Naive thymus-derived CD4-positive, alpha-beta T cell (primary cell): ENCODE measurements at regions not wholly inside any gene's neighbourhood (a gene's known extent, or its start where the extent isn't known, plus 50 kb on each side); places are given as distances from the start of the nearest gene placed in this dataset.

Experiments
- ATAC-seq: fragments of 150-1000 bp; cut with Tn5 transposase; 2 replicates; pipeline ENCODE4 v1.10.0; 2021; ENCODE audit warnings: mild to moderate bottlenecking, moderate library complexity
- CTCF ChIA-PET: fragments of 350-600 bp; sonication (Branson Sonifier 250); formaldehyde crosslinking; loops from one replicate; lab custom pipeline; 2021; ENCODE audit warnings: antibody characterized with exemption; lab: Charles Lee
- POLR2A ChIA-PET: fragments of 350-600 bp; sonication (Branson Sonifier 250); formaldehyde crosslinking; loops from one replicate; lab custom pipeline; 2021; ENCODE audit warnings: antibody characterized with exemption, inconsistent platforms; lab: Charles Lee
- DNase-seq, 9 donors: peaks; one replicate each; pipeline versions ENCODE4 v3.0.0 to v3.0.0-alpha.2; 2020 to 2022; ENCODE audit warnings: mixed read lengths in 1 of 9
- H3K27ac ChIP-seq: one replicate; pipeline ENCODE4 v1.7.0; 2013; ENCODE audit warnings: mild to moderate bottlenecking, low read depth, low read length, moderate library complexity
- H3K27me3 ChIP-seq, 2 donors: one replicate each; pipeline ENCODE4 v1.7.0; 2013; ENCODE audit warnings: low read length in 2 of 2, mild to moderate bottlenecking in 2 of 2, moderate library complexity in 2 of 2; ENCODE audit not compliant: control insufficient read depth in 2 of 2, insufficient read depth in 2 of 2
- H3K36me3 ChIP-seq, 3 experiments: 1 replicate in 2 of 3; 2 replicates in 1 of 3; pipeline ENCODE4 v1.7.0; 2013; ENCODE audit warnings: low read length in 3 of 3, mild to moderate bottlenecking in 3 of 3, moderate library complexity in 1 of 3; ENCODE audit not compliant: insufficient read depth in 3 of 3, control insufficient read depth in 2 of 3
- H3K4me1 ChIP-seq, 2 donors: one replicate each; pipeline ENCODE4 v1.7.0; 2013; ENCODE audit warnings: low read length in 2 of 2, mild to moderate bottlenecking in 2 of 2, moderate library complexity in 1 of 2; ENCODE audit not compliant: control insufficient read depth in 2 of 2, insufficient read depth in 2 of 2
- H3K4me3 ChIP-seq: 2 replicates; pipeline ENCODE4 v1.7.0; 2013; ENCODE audit warnings: mild to moderate bottlenecking, low read length
- H3K9me3 ChIP-seq, 3 experiments: 1 replicate in 2 of 3; 2 replicates in 1 of 3; pipeline ENCODE4 v1.7.0; 2013; ENCODE audit warnings: low read length in 3 of 3; ENCODE audit not compliant: control insufficient read depth in 2 of 3
- H3K27ac Mint-ChIP-seq, 9 donors: one replicate each; pipeline ENCODE4 v1.8.0; 2020 to 2022; ENCODE audit warnings: mixed read lengths in 9 of 9, mild to moderate bottlenecking in 8 of 9, moderate library complexity in 5 of 9, inconsistent platforms in 2 of 9
- H3K27me3 Mint-ChIP-seq, 5 donors: one replicate each; pipeline ENCODE4 v1.8.0; 2021 to 2022; ENCODE audit warnings: mixed read lengths in 5 of 5, mild to moderate bottlenecking in 1 of 5
- H3K36me3 Mint-ChIP-seq, 5 donors: one replicate each; pipeline ENCODE4 v1.8.0; 2020 to 2022; ENCODE audit warnings: mixed read lengths in 5 of 5, mild to moderate bottlenecking in 3 of 5, inconsistent platforms in 1 of 5
- H3K4me1 Mint-ChIP-seq, 7 donors: one replicate each; pipeline ENCODE4 v1.8.0; 2020 to 2022; ENCODE audit warnings: mixed read lengths in 7 of 7, mild to moderate bottlenecking in 3 of 7, inconsistent platforms in 1 of 7
- H3K4me3 Mint-ChIP-seq, 10 donors: one replicate each; pipeline ENCODE4 v1.8.0; 2020 to 2022; ENCODE audit warnings: mild to moderate bottlenecking in 10 of 10, mixed read lengths in 10 of 10, moderate library complexity in 6 of 10, inconsistent platforms in 2 of 10
- H3K9me3 Mint-ChIP-seq, 11 donors: one replicate each; pipeline ENCODE4 v1.8.0; 2020 to 2022; ENCODE audit warnings: mixed read lengths in 11 of 11, mild to moderate bottlenecking in 4 of 11, inconsistent platforms in 1 of 11, moderate library complexity in 1 of 11
- intact Hi-C, 2 donors: fragments of 100-400 bp; cut with micrococcal nuclease; formaldehyde crosslinking; loops; one replicate each; pipeline ENCODE4 v1.15.1; 2023

DNA sequence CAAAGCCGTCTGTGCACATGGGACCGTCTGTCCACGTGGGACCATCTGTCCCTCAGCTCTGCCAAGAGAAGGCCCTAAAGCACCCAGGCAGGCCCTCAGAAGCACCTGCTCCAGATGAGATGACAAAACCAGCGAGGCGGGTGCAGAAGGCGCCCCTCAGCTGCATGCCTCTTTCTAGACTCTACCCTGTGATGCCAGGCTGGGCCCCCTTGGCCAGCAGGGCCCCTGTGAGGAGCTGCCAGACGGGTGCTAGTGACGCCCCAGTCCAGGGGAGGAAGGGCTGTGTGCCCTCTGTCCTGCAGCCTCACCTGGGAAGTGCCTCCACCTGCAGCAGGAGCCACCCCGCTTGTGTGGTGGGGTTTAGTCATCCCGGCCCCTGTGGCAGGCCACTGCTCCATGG lies 309.2 kb upstream of the SHH start:
- Mint-ChIP-seq H3K27me3 (no peaks in the 10 kb centered on the region), H3K4me3 (no peak overlapping the region), H3K27ac (no peak overlapping the region), H3K9me3 (peaks cover 0 to 1% (median 0%) of the 10 kb centered on the region in 11 donors), H3K36me3 (no peaks in the 10 kb centered on the region), H3K4me1 (no peaks in the 10 kb centered on the region)
- no peak for ATAC-seq
- DNase-seq, result no peak
- Histone ChIP-seq H3K4me1 (no peaks in the 10 kb centered on the region), H3K27me3 (no peaks in the 10 kb centered on the region), H3K4me3 (no peak overlapping the region), H3K9me3 (no peaks in the 10 kb centered on the region), H3K27ac (no peak overlapping the region), H3K36me3 (no peaks in the 10 kb centered on the region)
- intact Hi-C loops, result no loop called here
- POLR2A ChIA-PET, result no interaction called here
- CTCF ChIA-PET, result no interaction called here

GRCh38 chr7:156120552-156120951 lies 308.3 kb upstream of the SHH start:
- Histone ChIP-seq H3K4me3 (no peak overlapping the region), H3K27ac (no peak overlapping the region), H3K9me3 (no peaks in the 10 kb centered on the region), H3K27me3 (no peaks in the 10 kb centered on the region), H3K36me3 (no peaks in the 10 kb centered on the region), H3K4me1 (no peaks in the 10 kb centered on the region)
- H3K36me3 Mint-ChIP-seq, result no peaks in the 10 kb centered on the region
- POLR2A ChIA-PET, result no interaction called here
- intact Hi-C loops, result no loop called here
- CTCF ChIA-PET, result no interaction called here
- no peaks in the 10 kb centered on the region for H3K4me1 Mint-ChIP-seq
- H3K27ac Mint-ChIP-seq, result no peak overlapping the region
- H3K27me3 Mint-ChIP-seq, result no peaks in the 10 kb centered on the region
- no peak for DNase-seq
- no peak for ATAC-seq
- peaks cover 0 to 1% (median 0%) of the 10 kb centered on the region in 11 donors for H3K9me3 Mint-ChIP-seq
- no peak overlapping the region for H3K4me3 Mint-ChIP-seq

DNA sequence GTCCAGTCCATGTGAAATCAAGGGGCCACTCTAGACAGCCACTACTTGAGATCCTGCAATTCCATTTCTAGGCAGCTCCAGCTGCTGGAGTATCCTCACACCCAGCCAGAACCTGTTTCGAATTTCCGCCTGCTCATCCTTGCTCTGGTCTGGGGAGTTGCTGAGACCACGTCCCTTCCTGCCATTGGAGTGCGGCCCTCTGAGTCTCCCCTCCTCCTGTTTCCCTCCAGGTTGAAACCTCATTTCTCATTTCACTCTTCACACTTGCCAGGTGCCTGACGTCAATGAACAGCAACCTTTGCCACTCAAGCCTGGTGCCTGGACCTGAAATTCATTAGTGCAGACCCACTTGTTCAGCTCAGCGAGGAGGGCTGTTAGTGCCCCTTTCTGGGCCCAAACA lies 307.5 kb upstream of the SHH start:
- intact Hi-C loops, result no loop called here
- CTCF ChIA-PET, result no interaction called here
- H3K4me3 ChIP-seq, result no peak overlapping the region

DNA sequence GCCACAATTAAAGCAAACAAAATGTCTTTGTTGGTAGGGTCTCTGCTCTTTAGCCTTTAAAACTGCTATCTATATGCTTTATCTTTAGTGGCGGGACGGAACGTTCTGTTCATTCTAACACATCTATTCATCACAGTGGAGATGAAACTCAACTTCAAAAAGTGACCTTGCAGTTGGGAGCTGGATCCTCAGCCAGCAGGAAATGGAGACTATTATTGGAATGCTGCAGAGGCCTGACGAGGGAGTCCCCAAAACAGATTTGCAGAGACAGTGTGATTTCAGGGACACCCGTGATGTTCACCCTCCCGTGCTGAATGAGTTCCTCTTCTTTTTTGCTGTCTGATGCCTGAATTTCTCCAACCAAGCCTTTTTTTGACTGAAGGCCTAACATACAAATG lies 306.0 kb upstream of the SHH start:
- Histone ChIP-seq H3K27me3 (no peaks in the 10 kb centered on the region), H3K9me3 (no peaks in the 10 kb centered on the region), H3K4me3 (no peak overlapping the region), H3K36me3 (no peaks in the 10 kb centered on the region), H3K4me1 (no peaks in the 10 kb centered on the region), H3K27ac (no peak overlapping the region)
- no peaks in the 10 kb centered on the region for H3K36me3 Mint-ChIP-seq
- no peaks in the 10 kb centered on the region for H3K4me1 Mint-ChIP-seq
- H3K4me3 Mint-ChIP-seq, result no peak overlapping the region
- DNase-seq (no peak), ATAC-seq (no peak)
- intact Hi-C loops, result no loop called here
- CTCF ChIA-PET, result no interaction called here
- POLR2A ChIA-PET, result no interaction called here
- no peak overlapping the region for H3K27ac Mint-ChIP-seq
- peaks cover 0 to 4% (median 0%) of the 10 kb centered on the region in 5 donors for H3K27me3 Mint-ChIP-seq
- H3K9me3 Mint-ChIP-seq, result peaks cover 0 to 1% (median 0%) of the 10 kb centered on the region in 11 donors

More for the DNA sequence above, 307.5 kb upstream of the SHH start:
- H3K4me3 Mint-ChIP-seq, result no peak overlapping the region
- H3K9me3 ChIP-seq, result no peaks in the 10 kb centered on the region
- H3K4me1 ChIP-seq, result no peaks in the 10 kb centered on the region
- H3K9me3 Mint-ChIP-seq, result peaks cover 0 to 1% (median 0%) of the 10 kb centered on the region in 11 donors
- POLR2A ChIA-PET, result no interaction called here
- H3K27ac ChIP-seq, result no peak overlapping the region
- no peaks in the 10 kb centered on the region for H3K4me1 Mint-ChIP-seq
- H3K27me3 Mint-ChIP-seq, result no peaks in the 10 kb centered on the region
- H3K27me3 ChIP-seq, result no peaks in the 10 kb centered on the region
- ATAC-seq (no peak), DNase-seq (no peak)
- no peaks in the 10 kb centered on the region for H3K36me3 ChIP-seq
- H3K36me3 Mint-ChIP-seq, result no peaks in the 10 kb centered on the region
- no peak overlapping the region for H3K27ac Mint-ChIP-seq

- Mint-ChIP-seq H3K4me1 (no peaks in the 10 kb centered on the region), H3K36me3 (no peaks in the 10 kb centered on the region), H3K4me3 (no peak overlapping the region), H3K27ac (no peak overlapping the region), H3K27me3 (peaks cover 0 to 4% (median 0%) of the 10 kb centered on the region in 5 donors), H3K9me3 (peaks cover 0 to 1% (median 0%) of the 10 kb centered on the region in 11 donors)
- no peak overlapping the region for H3K4me3 ChIP-seq
- no peak for ATAC-seq
- H3K9me3 ChIP-seq, result no peaks in the 10 kb centered on the region
- DNase-seq, result no peak
- no peaks in the 10 kb centered on the region for H3K27me3 ChIP-seq
- no peak overlapping the region for H3K27ac ChIP-seq
- ChIA-PET CTCF (no interaction called here), POLR2A (no interaction called here)
- intact Hi-C loops, result no loop called here
- no peaks in the 10 kb centered on the region for H3K36me3 ChIP-seq
- no peaks in the 10 kb centered on the region for H3K4me1 ChIP-seq
Measured at GRCh38 chr7:156117542-156118247, 305.4 kb upstream of the SHH start.

DNA sequence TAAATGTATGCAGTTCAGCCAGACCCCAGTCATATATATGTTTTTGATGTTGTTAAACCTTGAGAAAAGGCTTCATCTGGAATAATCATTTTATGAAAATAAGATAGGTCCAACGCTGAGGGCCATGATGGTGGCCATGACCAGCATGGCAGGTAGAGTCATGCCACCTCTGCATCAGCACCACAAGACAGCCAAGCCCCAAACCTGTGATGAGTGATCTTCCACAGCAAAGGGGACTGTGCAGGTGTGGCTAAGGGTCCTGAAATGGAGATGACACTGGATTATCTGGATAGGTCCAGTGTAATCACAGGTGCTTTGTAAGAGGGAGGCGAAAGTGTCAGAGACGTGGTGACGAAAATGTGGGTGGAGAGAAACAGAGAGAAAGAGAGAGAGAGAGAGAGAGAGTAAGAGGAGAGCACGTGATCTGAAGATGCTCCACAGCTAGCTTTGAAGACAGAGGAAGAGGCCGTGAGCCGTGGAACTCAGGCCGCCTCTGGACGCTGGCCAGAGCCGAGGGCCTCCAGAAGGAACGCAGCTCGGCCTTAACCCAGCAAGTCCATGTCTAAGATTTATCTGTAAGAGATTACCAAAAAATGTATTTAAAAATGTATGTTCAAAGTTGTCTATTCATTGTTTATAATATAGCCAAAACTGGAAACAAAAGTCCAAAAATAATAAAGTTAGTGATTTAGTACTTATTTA lies 304.4 kb upstream of the SHH start:
- H3K36me3 Mint-ChIP-seq, result no peaks in the 10 kb centered on the region
- POLR2A ChIA-PET, result no interaction called here
- H3K4me1 Mint-ChIP-seq, result no peaks in the 10 kb centered on the region
- no peak for ATAC-seq
- H3K27ac Mint-ChIP-seq, result no peak overlapping the region
- H3K4me3 Mint-ChIP-seq, result no peak overlapping the region
- Histone ChIP-seq H3K36me3 (no peaks in the 10 kb centered on the region), H3K4me3 (no peak overlapping the region), H3K27me3 (no peaks in the 10 kb centered on the region), H3K4me1 (no peaks in the 10 kb centered on the region), H3K9me3 (no peaks in the 10 kb centered on the region), H3K27ac (no peak overlapping the region)
- CTCF ChIA-PET, result no interaction called here
- H3K9me3 Mint-ChIP-seq, result peaks cover 0 to 1% (median 0%) of the 10 kb centered on the region in 11 donors
- no peak for DNase-seq
- peaks cover 0 to 4% (median 0%) of the 10 kb centered on the region in 5 donors for H3K27me3 Mint-ChIP-seq
- intact Hi-C loops, result no loop called here

DNA sequence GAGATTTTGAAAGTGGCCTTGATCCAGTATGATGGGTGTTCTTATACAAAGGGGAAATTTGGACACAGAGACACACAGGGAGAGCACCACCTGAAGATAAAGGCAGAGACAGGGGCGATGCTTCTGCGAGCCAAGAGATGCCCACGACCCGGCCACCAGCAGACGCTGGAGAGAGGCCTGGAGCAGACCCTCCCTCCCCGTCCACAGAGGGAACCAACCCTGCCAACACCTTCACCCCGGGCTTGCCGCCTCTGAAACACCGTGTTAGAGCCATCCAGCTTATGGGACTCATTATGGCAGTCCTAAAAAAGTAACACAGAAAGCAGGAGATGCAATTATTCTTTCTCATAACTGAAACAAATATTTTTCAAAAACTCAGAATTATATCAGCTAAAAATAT lies 303.3 kb upstream of the SHH start:
- H3K9me3 ChIP-seq, result no peaks in the 10 kb centered on the region
- ChIA-PET POLR2A (no interaction called here), CTCF (no interaction called here)
- H3K4me1 ChIP-seq, result no peaks in the 10 kb centered on the region
- H3K27me3 ChIP-seq, result no peaks in the 10 kb centered on the region
- ATAC-seq, result no peak
- no peaks in the 10 kb centered on the region for H3K36me3 ChIP-seq
- no peak overlapping the region for H3K4me3 ChIP-seq
- Mint-ChIP-seq H3K36me3 (no peaks in the 10 kb centered on the region), H3K4me1 (no peaks in the 10 kb centered on the region), H3K27me3 (peaks cover 0 to 4% (median 0%) of the 10 kb centered on the region in 5 donors), H3K27ac (no peak overlapping the region), H3K4me3 (no peak overlapping the region), H3K9me3 (peaks cover 0 to 3% (median 0%) of the 10 kb centered on the region in 11 donors)
- no peak for DNase-seq
- H3K27ac ChIP-seq, result no peak overlapping the region
- intact Hi-C loops, result no loop called here
